NCI-H446 treated with DMSO at 0.1 percent for 48 hours (cell line): ENCODE measurements at regions not wholly inside any gene's neighbourhood (a gene's known extent, or its start where the extent isn't known, plus 50 kb on each side); places are given as distances from the start of the nearest gene placed in this dataset.
"Not testable (repeated sequence)": the region's sequence is repeated elsewhere in the genome, so short reads cannot be mapped to it uniquely, and the experiment has no call there.

Source experiments
- DNase-seq: peaks from one replicate; lab custom pipeline; 2025; lab: John Stamatoyannopoulos, UW

GRCh38 chr2:146405402-146406309 is 1439.2 kb upstream of the ACVR2A start:
- DNase-seq: not testable (repeated sequence)

DNA sequence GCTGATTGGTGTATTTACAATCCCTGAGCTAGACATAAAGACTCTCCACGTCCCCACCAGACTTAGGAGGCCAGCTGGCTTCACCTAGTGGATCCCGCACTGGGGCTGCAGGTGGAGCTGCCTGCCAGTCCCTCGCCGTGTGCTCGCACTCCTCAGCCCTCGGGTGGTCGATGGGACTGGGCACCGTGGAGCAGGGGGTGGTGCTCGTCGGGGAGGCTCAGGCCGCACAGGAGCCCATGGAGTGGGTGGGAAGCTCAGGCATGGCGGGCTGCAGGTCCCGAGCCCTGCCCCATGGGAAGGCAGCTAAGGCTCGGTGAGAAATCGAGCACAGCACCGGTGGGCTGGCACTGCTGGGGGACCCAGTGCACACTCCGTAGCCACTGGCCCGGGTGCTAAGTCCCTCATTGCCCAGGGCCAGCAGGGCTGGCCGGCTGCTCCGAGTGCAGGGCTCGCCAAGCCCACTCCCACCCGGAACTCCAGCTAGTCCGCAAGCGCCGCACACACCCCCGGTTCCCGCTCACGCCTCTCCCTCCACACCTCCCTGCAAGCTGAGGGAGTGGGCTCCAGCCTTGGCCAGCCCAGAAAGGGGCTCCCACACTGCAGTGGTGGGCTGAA is 1441.2 kb upstream of the ACVR2A start:
- not testable (repeated sequence) for DNase-seq

- DNase-seq: no peak
Observed at GRCh38 chr2:146392631-146393030, 1452.2 kb upstream of the ACVR2A start.

DNA sequence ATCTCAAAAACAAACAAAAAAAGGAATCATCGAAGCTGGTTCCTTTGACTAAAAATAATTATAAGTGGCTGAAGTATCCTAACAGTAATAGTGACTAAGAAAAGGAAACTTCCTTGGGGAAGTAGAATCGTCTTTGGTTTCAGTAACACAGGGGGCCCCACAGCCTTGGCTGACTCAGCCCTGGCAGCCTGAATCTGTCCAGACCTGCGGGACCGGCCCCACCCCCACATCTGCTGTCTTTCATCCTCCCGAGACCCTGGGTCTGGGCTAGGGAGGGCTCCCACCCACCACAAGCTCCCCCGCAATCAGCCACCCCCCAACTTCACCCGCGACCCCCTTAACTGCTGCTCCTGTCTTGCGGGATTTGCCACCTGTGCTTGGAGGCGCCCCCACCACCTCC is 1452.6 kb upstream of the ACVR2A start:
- no peak for DNase-seq

DNA sequence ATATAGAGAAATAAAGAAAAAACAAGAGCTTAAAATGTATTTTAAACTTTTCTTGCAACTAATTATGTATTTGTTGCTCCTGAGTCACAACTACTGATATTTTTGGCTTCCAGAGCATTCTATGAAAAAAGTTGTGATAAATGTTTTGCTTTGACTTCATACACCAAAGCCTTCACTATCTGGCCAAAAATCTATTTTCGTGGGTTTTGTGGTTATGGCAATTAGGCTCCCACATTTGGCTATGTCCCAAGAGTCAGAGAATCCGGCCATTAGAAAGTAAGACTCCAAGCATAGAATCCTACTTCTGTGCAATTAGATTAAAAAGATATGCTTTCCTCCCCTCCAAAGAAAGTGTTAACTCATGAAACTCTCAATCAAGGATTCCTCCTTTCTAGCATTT is 1456.1 kb upstream of the ACVR2A start:
- DNase-seq: no peak

- DNase-seq: no peak
Observed at GRCh38 chr2:146386096-146386495, 1458.7 kb upstream of the ACVR2A start.

GRCh38 chr2:146385031-146385430 is 1459.8 kb upstream of the ACVR2A start:
- no peak for DNase-seq

GRCh38 chr2:146376511-146377064 is 1468.2 kb upstream of the ACVR2A start:
- no peak for DNase-seq

DNA sequence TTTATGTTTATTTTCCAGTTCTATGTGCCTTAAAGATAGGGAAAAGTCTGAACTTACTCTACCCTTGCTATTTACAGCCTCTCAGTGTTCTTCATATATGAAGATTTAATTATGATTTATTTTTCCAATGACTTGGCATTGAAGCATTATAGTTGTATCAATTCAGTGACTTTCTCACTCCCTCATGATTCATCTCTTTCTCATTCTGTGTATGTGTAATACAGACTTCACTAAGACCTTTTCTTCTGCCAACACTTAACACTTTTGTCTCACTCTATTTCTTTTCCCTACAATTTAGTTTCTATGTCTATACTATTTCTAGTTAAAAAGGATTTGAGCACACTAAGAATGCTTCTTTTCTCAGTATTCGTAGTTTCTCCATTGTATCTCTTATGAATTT is 1470.3 kb upstream of the ACVR2A start:
- DNase-seq: no peak

DNA sequence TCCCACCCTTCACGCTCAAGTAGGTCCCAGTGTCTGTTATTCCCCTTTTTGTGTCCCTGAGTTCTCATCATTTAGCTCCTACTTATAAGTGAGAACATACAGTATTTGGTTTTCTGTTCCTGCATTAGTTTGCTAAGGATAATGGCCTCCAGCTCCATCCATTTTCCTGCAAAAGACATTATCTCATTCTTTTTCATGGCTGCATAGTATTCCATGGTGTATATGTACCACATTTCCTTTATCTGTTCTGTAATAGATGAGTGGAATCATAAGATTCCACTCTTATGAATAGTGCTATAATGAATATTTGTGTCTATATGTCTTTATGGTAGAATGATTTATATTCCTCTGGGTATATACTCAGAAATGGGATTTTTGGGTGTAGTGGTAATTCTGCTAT is 1473.5 kb upstream of the ACVR2A start:
- DNase-seq: not testable (repeated sequence)

- DNase-seq: no peak
Observed at GRCh38 chr2:146370826-146371225, 1474.0 kb upstream of the ACVR2A start.

DNA sequence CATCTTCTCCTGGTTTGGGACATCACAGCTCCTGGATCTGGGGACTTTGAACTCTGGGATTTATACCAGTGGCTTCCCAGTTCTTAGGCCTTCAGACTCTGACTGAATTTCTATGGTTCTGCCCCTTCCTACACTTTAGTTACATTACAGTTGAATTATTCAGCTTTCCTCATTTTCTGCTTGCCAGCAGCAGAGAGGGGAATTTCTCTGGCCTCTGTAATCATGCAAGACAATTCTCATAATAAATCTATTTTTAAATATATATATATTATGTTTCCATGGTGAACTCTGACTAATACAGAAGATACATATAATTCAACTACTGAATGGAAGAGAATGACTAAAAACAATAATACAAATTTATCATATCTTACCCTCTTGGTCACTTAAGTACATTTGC is 1478.6 kb upstream of the ACVR2A start:
- no peak for DNase-seq

GRCh38 chr2:146365041-146365440 is 1479.8 kb upstream of the ACVR2A start:
- no peak for DNase-seq

DNA sequence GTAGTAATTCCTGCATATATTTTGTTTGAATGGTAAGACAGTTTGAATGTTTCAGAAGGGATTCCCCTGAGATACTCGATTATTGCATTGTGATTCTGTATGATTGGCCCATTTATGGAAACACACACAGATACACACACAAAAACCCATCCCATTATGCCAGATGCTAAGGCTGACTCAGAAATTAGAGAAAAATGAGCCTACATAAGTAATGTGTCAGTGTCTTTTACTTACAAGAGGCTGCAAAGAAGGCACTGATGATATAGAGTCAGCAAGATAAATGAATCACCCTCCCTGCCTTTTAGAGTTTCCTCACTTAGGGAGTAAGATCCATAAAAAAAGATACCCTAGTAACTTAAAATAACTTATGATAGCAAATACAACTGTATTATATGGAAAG is 1481.1 kb upstream of the ACVR2A start:
- no peak for DNase-seq

DNA sequence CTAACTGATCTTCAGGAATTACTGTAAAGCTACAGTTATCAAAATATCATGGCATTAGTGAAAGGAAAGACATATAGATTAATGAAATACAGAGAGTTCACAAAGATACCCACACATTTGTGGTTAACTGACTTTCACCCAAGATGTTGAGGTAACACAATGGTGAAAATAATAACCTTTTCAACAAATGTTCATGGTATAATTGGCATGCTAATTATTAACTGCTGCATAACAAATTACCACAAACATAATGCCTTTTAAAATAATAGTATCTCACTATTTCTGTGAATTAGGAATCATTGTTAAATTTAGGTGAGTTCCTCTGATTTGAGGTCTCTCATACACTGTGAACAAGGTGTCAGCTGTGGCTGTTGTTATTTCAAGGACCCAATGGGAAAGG is 1493.1 kb upstream of the ACVR2A start:
- no peak for DNase-seq

- DNase-seq: no peak
Observed at GRCh38 chr2:146349334-146349733, 1495.5 kb upstream of the ACVR2A start.

- no peak for DNase-seq
Observed at GRCh38 chr2:146324951-146325350, 1519.9 kb upstream of the ACVR2A start.

GRCh38 chr2:146323564-146323963 is 1521.3 kb upstream of the ACVR2A start:
- no peak for DNase-seq

DNA sequence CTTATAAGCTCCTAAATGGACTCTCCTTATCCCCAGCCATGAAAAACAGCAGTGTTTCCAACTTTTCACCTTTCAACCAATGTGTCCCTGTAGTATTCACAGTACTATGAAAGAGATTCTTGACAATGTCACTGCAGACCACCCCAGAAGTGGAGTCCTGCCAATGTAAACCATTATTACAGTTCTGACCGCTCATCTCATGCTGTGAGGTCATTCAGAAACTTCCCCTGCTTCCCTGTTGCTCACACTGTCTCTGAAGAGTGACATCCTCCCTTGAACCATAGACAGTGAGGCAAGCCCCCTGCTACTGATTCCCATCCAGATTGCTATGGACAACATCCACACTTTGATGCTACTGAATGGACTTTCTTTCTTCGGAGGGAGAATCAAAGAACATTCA is 1523.7 kb upstream of the ACVR2A start:
- DNase-seq: no peak

- no peak for DNase-seq
Observed at GRCh38 chr2:146317959-146318358, 1526.9 kb upstream of the ACVR2A start.

- no peak for DNase-seq
Observed at GRCh38 chr2:146312899-146313298, 1531.9 kb upstream of the ACVR2A start.

- DNase-seq: no peak
Observed at GRCh38 chr2:146305164-146305563, 1539.7 kb upstream of the ACVR2A start.

- no peak for DNase-seq
Observed at GRCh38 chr2:146301287-146301686, 1543.5 kb upstream of the ACVR2A start.
